ENCODE measurements at regions not wholly inside any gene's neighbourhood (a gene's known extent, or its start where the extent isn't known, plus 50 kb on each side); places are given as distances from the start of the nearest gene placed in this dataset.
"Not testable (repeated sequence)": the region's sequence is repeated elsewhere in the genome, so short reads cannot be mapped to it uniquely, and the experiment has no call there.

DNA sequence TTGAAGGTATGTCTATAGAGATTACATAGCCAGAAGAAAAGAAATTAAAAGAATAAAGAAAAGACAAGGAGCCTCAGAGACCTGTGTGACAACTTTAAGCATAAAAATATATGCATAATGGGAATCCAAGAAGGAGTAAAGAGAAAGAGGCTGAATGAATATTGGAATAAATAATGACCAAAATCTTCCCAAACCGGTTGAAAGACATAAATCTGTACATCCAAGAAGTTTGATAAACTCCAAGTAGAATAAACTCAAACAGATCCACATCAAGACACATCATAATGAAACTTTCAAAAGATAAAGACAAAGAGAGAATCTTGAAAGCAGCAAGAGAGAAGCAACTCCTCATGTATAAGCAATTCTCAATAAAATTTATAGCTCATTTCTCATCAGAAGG lies 132.4 kb upstream of the ZNF516 start:
- DNase-seq, result no peak

GRCh38 chr18:76626991-76627390 lies 131.9 kb upstream of the ZNF516 start:
- no peak for DNase-seq

DNA sequence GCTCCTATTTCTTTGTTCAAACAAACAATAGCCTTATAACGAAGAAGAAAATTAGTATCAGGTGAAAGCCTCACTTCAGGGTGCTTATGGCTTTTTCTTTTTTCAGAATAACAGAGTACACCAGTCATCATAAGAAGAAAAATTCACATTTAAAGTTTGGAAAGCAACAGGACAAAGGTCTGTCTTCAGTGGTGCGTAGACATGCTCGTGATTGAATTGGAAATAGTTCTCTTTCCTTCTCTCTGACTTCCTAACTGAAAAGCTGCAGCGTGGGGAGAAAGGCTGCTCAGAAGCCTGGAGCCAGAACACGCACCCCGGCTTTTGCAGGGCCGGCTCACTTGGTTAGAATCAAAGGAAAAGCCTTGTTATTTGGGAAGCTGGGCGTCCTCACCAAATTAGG lies 127.6 kb upstream of the ZNF516 start:
- no peak for DNase-seq

GRCh38 chr18:76621782-76622495 lies 126.9 kb upstream of the ZNF516 start:
- no peak for DNase-seq

DNA sequence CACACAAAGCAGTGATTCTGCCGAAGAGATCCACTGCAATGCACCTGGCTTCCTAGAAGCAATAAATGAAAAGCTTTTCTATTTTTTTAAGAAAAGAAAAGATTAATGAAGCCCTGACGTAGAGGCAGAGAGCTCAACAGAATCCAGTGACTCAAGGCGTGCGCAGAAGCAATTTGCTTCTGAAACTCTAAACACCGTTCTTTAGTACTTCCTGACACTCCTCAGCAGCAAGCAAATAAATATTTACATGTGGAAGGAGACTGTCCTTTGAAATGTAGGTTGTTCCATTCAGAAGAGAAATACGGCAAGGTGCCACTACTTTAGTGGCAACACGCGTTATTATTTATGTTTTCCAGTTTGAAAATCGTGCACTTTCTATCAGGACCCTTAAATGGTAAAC lies 126.2 kb upstream of the ZNF516 start:
- DNase-seq, result no peak

- no peak for DNase-seq
Measured at GRCh38 chr18:76620321-76621170, 125.5 kb upstream of the ZNF516 start.

DNA sequence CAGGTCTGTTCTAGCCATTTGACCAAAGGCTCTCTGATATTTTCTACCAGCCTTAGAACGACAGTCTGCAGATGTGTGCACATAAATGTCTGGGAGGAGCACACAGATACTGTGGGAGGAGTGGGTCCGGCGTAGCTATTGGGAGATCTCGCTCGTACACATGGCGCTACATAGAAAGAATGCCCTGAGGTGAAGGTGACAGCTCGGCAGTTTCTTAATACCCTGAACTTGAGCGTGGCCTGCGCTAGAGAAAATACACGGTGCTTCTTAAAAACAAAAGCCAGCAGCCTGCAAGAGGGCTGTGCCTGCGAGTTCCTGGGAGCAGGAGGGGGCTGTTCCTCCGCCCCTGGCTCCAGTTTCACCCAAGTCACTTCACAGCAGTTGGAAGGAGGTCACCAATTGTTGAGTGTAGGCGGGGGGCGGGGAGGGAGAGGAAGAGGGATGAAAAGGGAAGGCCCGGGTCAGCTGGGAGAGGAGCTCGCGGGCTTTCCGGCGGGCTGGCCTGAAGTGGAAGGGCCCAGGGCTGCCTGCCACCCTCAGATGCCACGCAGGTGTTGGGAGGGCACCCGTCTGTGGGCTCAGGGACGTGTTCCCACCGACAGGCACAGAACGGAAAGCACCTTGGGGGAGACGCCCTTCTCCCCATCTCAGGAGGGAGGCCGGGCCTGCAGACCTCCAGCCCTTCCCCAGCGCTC lies 124.7 kb upstream of the ZNF516 start:
- DNase-seq, result no peak

GRCh38 chr18:76619261-76619620 lies 124.2 kb upstream of the ZNF516 start:
- DNase-seq, result no peak

GRCh38 chr18:76618721-76619120 lies 123.7 kb upstream of the ZNF516 start:
- DNase-seq, result no peak

- DNase-seq, result no peak
Measured at GRCh38 chr18:76616373-76616772, 121.3 kb upstream of the ZNF516 start.

DNA sequence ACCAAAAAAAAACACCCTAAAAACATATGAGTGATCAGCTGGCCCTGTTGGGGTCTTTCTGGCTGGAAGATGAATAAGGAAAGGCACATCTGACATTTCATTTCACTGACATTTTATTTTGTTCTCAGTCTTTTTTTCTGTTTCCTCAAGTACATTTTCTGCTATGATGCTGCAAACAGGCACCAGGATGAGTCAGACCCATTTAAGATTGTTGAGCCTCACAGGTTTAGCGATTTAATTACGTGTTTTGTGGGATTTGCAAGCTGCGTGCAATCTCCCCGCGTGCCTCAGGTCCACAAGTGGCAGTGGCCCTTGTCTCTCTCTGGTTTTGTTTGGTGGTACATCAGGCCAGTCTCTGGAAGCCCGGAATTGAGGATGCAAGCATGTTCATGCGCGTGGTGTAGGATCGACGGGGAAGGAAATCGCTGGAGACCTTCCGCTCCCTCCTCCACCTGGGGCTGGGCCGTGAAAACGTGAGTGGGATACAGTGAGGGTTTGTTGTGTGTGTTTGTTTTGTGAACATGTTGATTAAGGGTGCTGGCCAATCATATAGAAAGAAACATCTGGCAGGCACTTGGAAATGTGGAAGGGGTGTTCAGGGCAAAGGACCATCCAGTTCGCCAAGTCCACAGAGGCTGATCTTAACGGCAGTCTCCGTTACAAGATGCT lies 120.2 kb upstream of the ZNF516 start:
- DNase-seq, result no peak

- no peak for DNase-seq
Measured at GRCh38 chr18:76613755-76614120, 118.7 kb upstream of the ZNF516 start.

DNA sequence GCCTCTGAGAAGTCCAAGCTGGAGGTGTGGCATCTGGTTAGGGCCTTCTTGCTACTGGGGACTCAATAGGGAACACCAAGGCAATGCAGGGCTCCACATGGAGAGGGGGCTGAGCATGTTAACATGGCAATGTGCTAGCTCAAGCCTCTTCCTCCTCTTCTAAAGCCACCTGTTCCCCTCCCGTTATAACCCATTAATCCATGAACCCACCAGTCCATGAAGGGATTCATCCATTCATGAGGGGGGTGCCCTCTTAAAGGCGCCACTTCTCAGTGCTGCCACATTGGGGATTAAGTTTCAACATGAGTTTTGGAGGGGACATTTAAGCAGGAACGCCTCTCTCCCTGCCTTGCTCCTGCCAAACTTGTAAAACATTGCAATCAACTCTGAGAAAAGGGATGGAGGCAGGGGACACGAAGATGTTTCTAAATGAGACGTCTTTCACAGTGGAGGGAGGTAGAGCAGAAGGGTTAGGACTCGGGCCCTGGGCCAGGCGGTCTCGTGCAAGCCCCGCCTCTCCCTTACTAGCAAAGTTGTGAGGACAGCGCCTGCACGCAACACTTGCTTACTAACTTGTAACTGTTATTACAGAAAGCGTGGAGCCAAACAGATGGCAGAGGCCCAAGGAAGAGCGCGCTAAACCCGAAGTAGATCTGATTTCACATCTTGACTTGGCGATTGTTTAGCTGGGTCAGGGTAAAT lies 118.2 kb upstream of the ZNF516 start:
- DNase-seq, result no peak

DNA sequence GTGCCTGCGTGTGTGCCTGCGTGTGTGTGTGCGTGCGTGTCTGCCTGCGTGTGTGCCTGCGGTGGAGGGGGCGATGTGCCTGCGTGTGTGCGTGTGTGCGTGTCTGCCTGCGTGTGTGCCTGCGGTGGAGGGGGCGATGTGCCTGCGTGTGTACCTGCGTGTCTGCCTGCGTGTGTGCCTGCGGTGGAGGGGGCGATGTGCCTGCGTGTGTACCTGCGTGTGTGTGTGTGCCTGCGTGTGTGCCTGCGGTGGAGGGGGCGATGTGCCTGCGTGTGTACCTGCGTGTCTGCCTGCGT lies 116.7 kb upstream of the ZNF516 start:
- DNase-seq, result not testable (repeated sequence)

DNA sequence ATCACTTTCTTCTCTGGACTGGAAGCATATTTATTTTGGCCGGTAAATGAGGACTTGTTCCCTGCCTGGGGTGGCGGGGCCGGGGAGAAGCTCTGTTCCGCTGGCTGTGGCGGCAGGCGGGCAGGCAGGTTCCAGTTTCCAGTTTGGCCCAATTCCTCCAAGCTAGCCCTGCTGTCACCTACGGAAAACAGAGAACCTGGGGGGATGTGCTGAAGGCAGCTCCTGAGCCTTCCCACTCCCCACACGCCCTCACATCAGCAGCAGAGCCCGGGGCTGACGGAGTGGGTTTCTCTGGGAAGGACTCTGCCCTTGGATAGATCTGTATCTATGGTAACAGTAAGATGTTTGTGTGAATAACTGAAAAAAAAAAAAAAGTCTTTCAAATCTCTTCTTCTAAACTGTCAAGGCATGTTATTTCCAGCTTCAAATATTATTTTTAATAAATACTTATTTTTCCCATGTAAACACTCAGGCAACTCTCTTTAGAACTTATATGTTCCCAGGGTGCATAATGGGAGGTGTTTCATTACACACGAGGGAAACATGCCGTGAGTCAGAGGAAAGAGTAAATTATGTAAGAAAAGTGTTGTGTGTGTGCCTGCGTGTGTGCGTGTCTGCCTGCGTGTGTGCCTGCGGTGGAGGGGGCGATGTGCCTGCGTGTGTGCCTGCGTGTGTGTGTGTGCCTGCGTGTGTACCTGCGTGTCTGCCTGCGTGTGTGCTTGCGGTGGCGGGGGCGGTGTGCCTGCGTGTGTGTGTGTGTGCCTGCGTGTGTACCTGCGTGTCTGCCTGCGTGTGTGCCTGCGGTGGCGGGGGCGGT lies 116.1 kb upstream of the ZNF516 start:
- DNase-seq, result no peak

DNA sequence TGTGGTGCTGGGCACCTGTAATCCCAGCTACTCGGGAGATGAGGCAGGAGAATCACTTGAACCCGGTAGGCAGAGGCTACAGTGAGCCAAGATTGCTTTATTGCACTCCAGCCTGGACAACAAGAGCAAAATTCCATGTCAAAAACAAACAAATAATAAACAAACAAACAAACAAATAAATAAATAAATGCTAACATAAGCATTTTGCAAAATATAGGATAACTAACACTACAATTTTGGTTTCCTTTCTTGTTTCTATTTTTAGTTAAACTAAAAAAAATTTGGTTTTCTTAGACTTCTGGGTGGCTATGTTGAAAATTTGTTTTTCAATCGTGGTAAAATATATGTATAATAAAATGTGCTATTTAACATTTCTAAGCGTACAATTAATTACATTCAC lies 115.0 kb upstream of the ZNF516 start:
- DNase-seq, result no peak

DNA sequence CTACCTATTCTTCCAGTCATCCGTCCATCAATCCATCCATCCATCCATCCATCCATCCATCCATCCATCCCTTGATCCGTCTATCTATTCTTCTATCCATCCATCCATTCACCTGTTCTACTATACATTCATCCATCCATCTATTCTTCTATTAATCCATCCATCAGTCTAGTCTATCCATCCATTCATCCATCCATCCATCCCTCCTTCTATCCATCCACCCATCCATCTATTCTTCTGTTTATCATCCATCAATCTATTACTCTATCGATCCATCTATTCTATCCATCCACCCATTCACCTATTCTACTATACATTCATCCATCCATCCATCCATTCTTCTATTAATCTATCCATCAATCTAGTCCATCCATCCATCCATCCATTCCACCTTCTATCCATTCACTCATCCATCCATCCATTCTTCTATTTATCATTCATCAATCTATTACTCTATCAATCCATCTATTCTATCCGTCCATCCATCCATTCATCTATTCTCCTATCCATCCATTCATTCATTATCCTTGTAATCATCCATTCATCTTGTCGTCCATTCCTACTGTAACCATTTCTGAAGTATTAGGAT lies 110.4 kb upstream of the ZNF516 start:
- no peak for DNase-seq

- no peak for DNase-seq
Measured at GRCh38 chr18:76604935-76605240, 109.8 kb upstream of the ZNF516 start.

DNA sequence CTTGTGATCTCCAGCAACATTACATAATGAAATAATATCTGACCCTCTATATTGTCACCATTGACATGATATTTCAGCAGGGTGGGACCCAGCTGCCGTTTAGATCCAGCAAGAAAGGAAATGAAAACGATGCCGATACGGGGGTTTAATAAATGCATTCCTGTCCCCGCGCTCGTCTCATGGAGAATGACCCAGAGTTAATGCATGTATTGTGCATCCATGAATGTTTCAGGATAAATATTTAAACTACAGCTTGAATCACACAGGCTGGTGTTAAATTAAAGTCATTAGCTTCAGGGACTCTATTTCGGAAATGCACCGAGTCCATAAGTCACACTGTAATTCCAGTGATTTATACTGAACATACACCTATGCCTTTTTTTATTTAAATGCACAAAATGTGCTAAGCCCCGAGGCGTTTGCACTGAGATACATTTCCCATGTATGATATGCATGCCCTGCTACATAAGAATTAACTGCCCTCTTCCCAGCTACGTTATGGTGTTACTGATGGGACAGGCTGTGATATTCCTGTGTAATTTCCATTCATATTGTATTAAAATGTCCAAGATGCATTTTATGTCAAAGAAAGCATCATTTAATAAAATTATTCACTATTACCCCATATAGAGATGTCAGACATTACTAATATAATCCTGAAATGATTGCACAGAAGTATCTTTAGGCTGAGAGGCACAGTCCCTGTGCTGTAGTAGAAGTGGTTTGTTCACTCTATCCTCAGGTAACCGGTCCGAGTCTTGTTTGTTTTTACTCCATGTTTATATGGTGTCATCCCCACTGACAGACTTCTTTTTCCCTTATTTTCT lies 109.3 kb upstream of the ZNF516 start:
- no peak for DNase-seq

DNA sequence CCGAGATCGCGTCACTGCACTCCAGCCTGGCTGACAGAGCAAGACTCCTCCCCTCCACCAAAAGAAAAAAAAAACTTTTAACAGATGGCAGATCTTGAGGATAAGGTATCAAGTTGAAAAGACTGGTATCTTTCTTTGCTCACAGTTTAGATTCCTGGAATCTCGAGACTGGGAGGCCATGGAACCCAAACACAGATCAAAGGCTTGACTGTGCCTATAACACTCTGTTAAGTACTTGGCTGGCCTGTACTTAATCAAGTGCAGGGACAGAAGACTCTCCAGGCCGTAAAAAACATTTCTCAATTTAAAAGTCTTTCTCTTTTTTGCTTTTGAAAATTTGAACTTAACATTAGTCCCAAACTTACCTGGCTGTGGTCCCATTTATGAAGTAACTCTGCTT lies 107.1 kb upstream of the ZNF516 start:
- no peak for DNase-seq

- DNase-seq, result not testable (repeated sequence)
Measured at GRCh38 chr18:76600076-76600475, 105.0 kb upstream of the ZNF516 start.
